ENCODE measurements at regions not wholly inside any gene's neighbourhood (a gene's known extent, or its start where the extent isn't known, plus 50 kb on each side); places are given as distances from the start of the nearest gene placed in this dataset.

- Histone ChIP-seq H3K4me1 (ENCODE audit: control extremely low read depth in 1 of 4, control insufficient read depth in 4 of 4, insufficient read depth in 4 of 4, low read length in 3 of 4) (peaks cover 0 to 2% (median 0%) of the 10 kb centered on the region in 4 experiments), H3K36me3 (ENCODE audit: control insufficient read depth in 4 of 4, insufficient read depth in 4 of 4, low read length in 3 of 4) (no peaks in the 10 kb centered on the region), H3K4me3 (ENCODE audit: control insufficient read depth in 1 of 7, extremely low read depth in 1 of 7, insufficient read depth in 4 of 7, low read depth in 2 of 7, low read length in 6 of 7) (no peak overlapping the region), H3K27me3 (replicated peaks in 2 of 5; ENCODE audit: control insufficient read depth in 4 of 5, insufficient read depth in 5 of 5, low read length in 4 of 5) (no peaks in the 10 kb centered on the region), H3K27ac (ENCODE audit: insufficient read depth in 1 of 2, low read depth in 1 of 2, low read length in 2 of 2, poor library complexity in 1 of 2, severe bottlenecking in 2 of 2) (no peak overlapping the region), H3K9me3 (ENCODE audit: control extremely low read depth in 1 of 5, control insufficient read depth in 4 of 5, insufficient read depth in 2 of 5, low read depth in 1 of 5, low read length in 4 of 5) (peaks cover 0 to 2% (median 0%) of the 10 kb centered on the region in 5 experiments)
- no peak for DNase-seq
- 100% methylated on average over 1 of the region's 4 CpGs for WGBS (ENCODE audit: insufficient coverage)
- ChIA-PET POLR2A (interaction anchor here (0.5 kb wide), 1 partner anchor 735 kb away, joined by 3 read pairs; no protein-coding TSS in a partner anchor), CTCF (interaction anchor here (1.1 kb wide), 1 partner anchor 17 kb away, joined by 3 read pairs; no protein-coding TSS in a partner anchor)
Observed at GRCh38 chr7:81120803-81121202, 202.0 kb upstream of the SEMA3C start.

DNA sequence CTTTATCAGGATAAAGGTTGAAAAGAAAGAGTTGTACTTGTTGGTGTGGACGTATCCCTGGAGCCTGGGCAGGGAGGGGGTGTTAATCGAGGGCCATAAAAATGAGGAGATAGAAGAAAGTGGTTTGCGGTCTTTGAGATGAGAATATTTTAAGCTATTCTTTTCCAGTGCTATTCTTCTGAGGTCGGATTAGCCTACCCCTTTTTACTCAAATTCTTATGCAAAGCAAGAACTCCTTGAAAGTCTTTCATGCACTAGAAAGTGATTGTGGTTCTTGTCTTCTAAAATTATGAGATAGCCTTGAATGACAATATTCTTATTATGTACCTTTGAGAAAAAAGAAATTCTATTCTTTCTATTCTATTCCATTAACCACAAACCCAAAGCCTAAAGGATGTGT is 201.3 kb upstream of the SEMA3C start:
- Histone ChIP-seq H3K27me3 (replicated peaks in 2 of 5; ENCODE audit: control insufficient read depth in 4 of 5, insufficient read depth in 5 of 5, low read length in 4 of 5) (no peaks in the 10 kb centered on the region), H3K9me3 (ENCODE audit: control extremely low read depth in 1 of 5, control insufficient read depth in 4 of 5, insufficient read depth in 2 of 5, low read depth in 1 of 5, low read length in 4 of 5) (peaks cover 0 to 2% (median 0%) of the 10 kb centered on the region in 5 experiments), H3K4me1 (ENCODE audit: control extremely low read depth in 1 of 4, control insufficient read depth in 4 of 4, insufficient read depth in 4 of 4, low read length in 3 of 4) (peaks cover 0 to 2% (median 0%) of the 10 kb centered on the region in 4 experiments), H3K4me3 (ENCODE audit: control insufficient read depth in 1 of 7, extremely low read depth in 1 of 7, insufficient read depth in 4 of 7, low read depth in 2 of 7, low read length in 6 of 7) (no peak overlapping the region), H3K27ac (ENCODE audit: insufficient read depth in 1 of 2, low read depth in 1 of 2, low read length in 2 of 2, poor library complexity in 1 of 2, severe bottlenecking in 2 of 2) (no peak overlapping the region), H3K36me3 (ENCODE audit: control insufficient read depth in 4 of 4, insufficient read depth in 4 of 4, low read length in 3 of 4) (no peaks in the 10 kb centered on the region)
- ChIA-PET POLR2A (no interaction called here), CTCF (no interaction called here)
- 95% methylated on average over 2 of the region's 4 CpGs for WGBS (ENCODE audit: insufficient coverage)
- no peak for DNase-seq

DNA sequence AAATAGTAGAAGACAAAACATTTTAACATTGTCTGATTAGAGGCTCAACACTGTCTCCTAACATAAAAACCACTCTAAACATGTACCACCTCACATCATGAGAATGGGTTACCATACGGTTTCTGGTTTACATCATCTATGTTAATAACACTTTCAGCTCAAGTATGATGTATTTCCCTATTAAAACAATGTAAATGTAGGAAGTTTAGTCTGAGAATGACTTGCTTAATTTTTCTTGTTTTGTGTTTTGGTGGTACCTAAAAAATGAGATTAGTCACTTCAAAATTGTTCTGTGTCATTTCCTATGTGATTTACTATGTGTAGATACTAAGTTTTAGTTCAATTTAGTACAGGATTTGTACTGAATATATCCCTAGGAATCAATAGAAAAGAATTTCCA is 195.8 kb upstream of the SEMA3C start:
- ChIA-PET CTCF (interaction anchor here (1.0 to 1.2 kb wide), 2 partner anchors 11 to 193 kb away, joined by 3 read pairs; no protein-coding TSS in a partner anchor), POLR2A (no interaction called here)
- H3K4me3 ChIP-seq (ENCODE audit: control insufficient read depth in 1 of 7, extremely low read depth in 1 of 7, insufficient read depth in 4 of 7, low read depth in 2 of 7, low read length in 6 of 7): no peak overlapping the region
- peaks cover 0 to 2% (median 0%) of the 10 kb centered on the region in 5 experiments for H3K9me3 ChIP-seq (ENCODE audit: control extremely low read depth in 1 of 5, control insufficient read depth in 4 of 5, insufficient read depth in 2 of 5, low read depth in 1 of 5, low read length in 4 of 5)
- H3K27me3 ChIP-seq (replicated peaks in 2 of 5; ENCODE audit: control insufficient read depth in 4 of 5, insufficient read depth in 5 of 5, low read length in 4 of 5): no peaks in the 10 kb centered on the region
- DNase-seq: peak; percentile 14 to 74 (median 59)
- no CpG with 5 or more reads among the region's 1 CpG for WGBS (ENCODE audit: insufficient coverage)
- H3K27ac ChIP-seq (ENCODE audit: insufficient read depth in 1 of 2, low read depth in 1 of 2, low read length in 2 of 2, poor library complexity in 1 of 2, severe bottlenecking in 2 of 2): no peak overlapping the region
- H3K36me3 ChIP-seq (ENCODE audit: control insufficient read depth in 4 of 4, insufficient read depth in 4 of 4, low read length in 3 of 4): no peaks in the 10 kb centered on the region
- peaks cover 7 to 38% (median 18%) of the 10 kb centered on the region in 4 experiments for H3K4me1 ChIP-seq (ENCODE audit: control extremely low read depth in 1 of 4, control insufficient read depth in 4 of 4, insufficient read depth in 4 of 4, low read length in 3 of 4)

DNA sequence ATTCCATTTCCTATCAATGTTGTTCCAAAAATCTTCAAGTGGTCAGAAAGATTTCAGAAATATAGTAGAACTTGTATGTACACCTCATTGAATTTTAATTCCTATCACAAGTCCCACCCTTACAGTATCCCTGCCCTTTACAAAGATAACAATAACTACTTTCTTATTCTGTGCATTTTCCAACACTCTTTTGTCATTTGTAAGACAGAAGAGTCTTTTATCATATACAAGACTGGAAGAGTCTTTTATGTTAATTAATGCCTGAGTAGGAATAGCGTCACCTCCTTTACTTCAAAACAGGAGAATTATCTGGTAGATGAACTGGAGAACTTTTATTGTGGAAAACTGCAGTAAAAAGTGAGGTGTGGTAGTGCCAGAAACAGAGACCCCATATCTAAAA is 193.9 kb upstream of the SEMA3C start:
- CTCF ChIA-PET: no interaction called here
- DNase-seq: no peak
- Histone ChIP-seq H3K27ac (ENCODE audit: insufficient read depth in 1 of 2, low read depth in 1 of 2, low read length in 2 of 2, poor library complexity in 1 of 2, severe bottlenecking in 2 of 2) (peak overlapping the region in 1 of 2 experiments; percentile 67), H3K4me1 (ENCODE audit: control extremely low read depth in 1 of 4, control insufficient read depth in 4 of 4, insufficient read depth in 4 of 4, low read length in 3 of 4) (peaks cover 7 to 41% (median 18%) of the 10 kb centered on the region in 4 experiments), H3K9me3 (ENCODE audit: control extremely low read depth in 1 of 5, control insufficient read depth in 4 of 5, insufficient read depth in 2 of 5, low read depth in 1 of 5, low read length in 4 of 5) (no peaks in the 10 kb centered on the region), H3K4me3 (ENCODE audit: control insufficient read depth in 1 of 7, extremely low read depth in 1 of 7, insufficient read depth in 4 of 7, low read depth in 2 of 7, low read length in 6 of 7) (no peak overlapping the region), H3K27me3 (replicated peaks in 2 of 5; ENCODE audit: control insufficient read depth in 4 of 5, insufficient read depth in 5 of 5, low read length in 4 of 5) (no peaks in the 10 kb centered on the region), H3K36me3 (ENCODE audit: control insufficient read depth in 4 of 4, insufficient read depth in 4 of 4, low read length in 3 of 4) (no peaks in the 10 kb centered on the region)
- POLR2A ChIA-PET: no interaction called here
- no CpG with 5 or more reads among the region's 1 CpG for WGBS (ENCODE audit: insufficient coverage)

- Histone ChIP-seq H3K4me3 (ENCODE audit: control insufficient read depth in 1 of 7, extremely low read depth in 1 of 7, insufficient read depth in 4 of 7, low read depth in 2 of 7, low read length in 6 of 7) (peak overlapping the region in 2 of 7 experiments; percentile 31 to 58), H3K36me3 (ENCODE audit: control insufficient read depth in 4 of 4, insufficient read depth in 4 of 4, low read length in 3 of 4) (no peaks in the 10 kb centered on the region), H3K4me1 (ENCODE audit: control extremely low read depth in 1 of 4, control insufficient read depth in 4 of 4, insufficient read depth in 4 of 4, low read length in 3 of 4) (peaks cover 7 to 41% (median 18%) of the 10 kb centered on the region in 4 experiments), H3K27ac (ENCODE audit: insufficient read depth in 1 of 2, low read depth in 1 of 2, low read length in 2 of 2, poor library complexity in 1 of 2, severe bottlenecking in 2 of 2) (peak overlapping the region in 1 of 2 experiments; percentile 67), H3K27me3 (replicated peaks in 2 of 5; ENCODE audit: control insufficient read depth in 4 of 5, insufficient read depth in 5 of 5, low read length in 4 of 5) (no peaks in the 10 kb centered on the region), H3K9me3 (ENCODE audit: control extremely low read depth in 1 of 5, control insufficient read depth in 4 of 5, insufficient read depth in 2 of 5, low read depth in 1 of 5, low read length in 4 of 5) (no peaks in the 10 kb centered on the region)
- ChIA-PET POLR2A (no interaction called here), CTCF (interaction anchor here (0.6 kb wide), 1 partner anchor 26 kb away, joined by 3 read pairs; no protein-coding TSS in a partner anchor)
- WGBS (ENCODE audit: insufficient coverage): 0% methylated on average over 2 of the region's 11 CpGs
- DNase-seq: peak; percentile 76 to 97 (median 95)
Observed at GRCh38 chr7:81111781-81112540, 193.1 kb upstream of the SEMA3C start.

DNA sequence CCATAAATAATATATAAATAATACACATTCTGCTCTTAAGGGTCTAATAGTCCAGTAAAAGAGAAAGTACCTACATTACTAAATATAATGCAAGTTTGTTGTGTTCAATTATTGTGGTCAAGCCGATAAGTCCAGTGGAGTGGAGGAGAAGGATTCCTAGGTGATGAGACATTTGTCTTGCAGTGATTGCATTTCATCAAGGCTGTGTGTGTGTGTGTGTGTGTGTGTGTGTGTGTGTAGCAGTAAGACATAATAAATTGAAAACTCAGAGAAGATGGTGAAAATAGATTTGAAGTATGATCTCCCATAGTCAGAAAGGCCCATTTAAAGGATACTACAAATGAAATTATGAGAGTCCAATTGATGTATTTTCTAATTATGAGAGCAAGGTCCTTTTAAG is 192.5 kb upstream of the SEMA3C start:
- H3K4me3 ChIP-seq (ENCODE audit: control insufficient read depth in 1 of 7, extremely low read depth in 1 of 7, insufficient read depth in 4 of 7, low read depth in 2 of 7, low read length in 6 of 7): peak overlapping the region in 1 of 7 experiments; percentile 6
- no peak overlapping the region for H3K27ac ChIP-seq (ENCODE audit: insufficient read depth in 1 of 2, low read depth in 1 of 2, low read length in 2 of 2, poor library complexity in 1 of 2, severe bottlenecking in 2 of 2)
- WGBS (ENCODE audit: insufficient coverage): 88% methylated on average over 1 of the region's 1 CpG
- H3K27me3 ChIP-seq (replicated peaks in 2 of 5; ENCODE audit: control insufficient read depth in 4 of 5, insufficient read depth in 5 of 5, low read length in 4 of 5): no peaks in the 10 kb centered on the region
- ChIA-PET POLR2A (no interaction called here), CTCF (no interaction called here)
- DNase-seq: peak in 1 of 3 donors; percentile 34
- H3K9me3 ChIP-seq (ENCODE audit: control extremely low read depth in 1 of 5, control insufficient read depth in 4 of 5, insufficient read depth in 2 of 5, low read depth in 1 of 5, low read length in 4 of 5): no peaks in the 10 kb centered on the region
- H3K4me1 ChIP-seq (ENCODE audit: control extremely low read depth in 1 of 4, control insufficient read depth in 4 of 4, insufficient read depth in 4 of 4, low read length in 3 of 4): peaks cover 7 to 41% (median 18%) of the 10 kb centered on the region in 4 experiments
- no peaks in the 10 kb centered on the region for H3K36me3 ChIP-seq (ENCODE audit: control insufficient read depth in 4 of 4, insufficient read depth in 4 of 4, low read length in 3 of 4)

GRCh38 chr7:81110673-81111072 is 191.8 kb upstream of the SEMA3C start:
- ChIA-PET POLR2A (no interaction called here), CTCF (no interaction called here)
- Histone ChIP-seq H3K4me3 (ENCODE audit: control insufficient read depth in 1 of 7, extremely low read depth in 1 of 7, insufficient read depth in 4 of 7, low read depth in 2 of 7, low read length in 6 of 7) (no peak overlapping the region), H3K27ac (ENCODE audit: insufficient read depth in 1 of 2, low read depth in 1 of 2, low read length in 2 of 2, poor library complexity in 1 of 2, severe bottlenecking in 2 of 2) (no peak overlapping the region), H3K36me3 (ENCODE audit: control insufficient read depth in 4 of 4, insufficient read depth in 4 of 4, low read length in 3 of 4) (no peaks in the 10 kb centered on the region), H3K9me3 (ENCODE audit: control extremely low read depth in 1 of 5, control insufficient read depth in 4 of 5, insufficient read depth in 2 of 5, low read depth in 1 of 5, low read length in 4 of 5) (no peaks in the 10 kb centered on the region), H3K27me3 (replicated peaks in 2 of 5; ENCODE audit: control insufficient read depth in 4 of 5, insufficient read depth in 5 of 5, low read length in 4 of 5) (no peaks in the 10 kb centered on the region), H3K4me1 (ENCODE audit: control extremely low read depth in 1 of 4, control insufficient read depth in 4 of 4, insufficient read depth in 4 of 4, low read length in 3 of 4) (peaks cover 7 to 41% (median 18%) of the 10 kb centered on the region in 4 experiments)
- no peak for DNase-seq
- WGBS (ENCODE audit: insufficient coverage): 100% methylated on average over 1 of the region's 2 CpGs
